Right ventricle myocardium inferior (tissue), 1 donor: ENCODE measurements at regions not wholly inside any gene's neighbourhood (a gene's known extent, or its start where the extent isn't known, plus 50 kb on each side); places are given as distances from the start of the nearest gene placed in this dataset.

Experiments used
- ATAC-seq: fragments of 200-7000 bp; cut with Tn5 transposase; one replicate; pipeline ENCODE4 v1.9.1; 2020; ENCODE audit warnings: mild to moderate bottlenecking, moderate library complexity
- DNase-seq: peaks from one replicate; pipeline ENCODE4 v3.0.0; 2021; ENCODE audit errors: missing footprints
- intact Hi-C: fragments of 100-400 bp; cut with DNase I; formaldehyde crosslinking; loops from one replicate; pipeline ENCODE4 v1.11.0; 2022
- donor health status: DM: no; HTN: yes; CAD: no; lungs with severe emphysema.

DNA sequence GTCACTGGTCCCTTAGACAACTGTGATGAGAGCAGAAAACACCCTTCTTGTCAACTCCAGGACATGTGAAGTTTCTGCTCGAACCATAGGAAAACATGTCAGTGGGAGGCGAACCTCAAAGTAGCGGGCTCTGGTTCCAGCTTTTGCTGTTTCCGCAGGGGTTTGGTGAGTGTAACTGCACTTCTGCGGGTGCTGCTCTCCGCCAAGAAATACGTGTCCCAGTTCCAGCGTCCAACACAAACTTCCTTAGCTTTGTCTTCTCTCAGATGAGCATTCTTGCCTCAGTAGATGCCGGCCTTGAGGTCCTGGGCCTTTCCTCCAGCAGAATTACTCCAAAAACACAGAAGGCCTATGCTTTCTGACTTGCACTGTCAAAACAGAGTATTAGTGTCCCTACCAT lies 156.3 kb downstream of the FNDC1 start:
- no peak for ATAC-seq

DNA sequence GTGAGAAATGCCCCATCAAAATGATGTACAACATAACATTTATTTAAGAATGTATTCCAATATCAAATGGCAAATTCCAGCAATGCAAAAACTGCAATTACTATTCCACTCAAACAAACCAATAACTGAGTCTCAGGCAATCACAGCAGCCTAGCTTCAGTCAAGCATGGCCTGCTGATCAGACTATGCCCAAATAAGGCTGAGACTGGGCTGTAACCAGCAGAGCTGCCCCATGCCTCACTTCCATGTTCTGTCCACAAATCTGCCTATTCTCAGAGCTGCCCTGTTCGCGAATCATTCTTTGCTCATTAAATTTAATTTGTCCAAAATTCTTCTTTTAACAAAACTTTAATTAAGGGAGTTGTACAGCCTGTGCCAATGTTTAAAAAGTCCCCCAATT lies 155.4 kb downstream of the FNDC1 start:
- ATAC-seq: no peak
- DNase-seq: no peak
- intact Hi-C loops: no loop called here

More for the DNA sequence above, 156.3 kb downstream of the FNDC1 start:
- no peak for DNase-seq
- intact Hi-C loops: no loop called here
